Ascending aorta (tissue), 2 donors: ENCODE measurements at regions not wholly inside any gene's neighbourhood (a gene's known extent, or its start where the extent isn't known, plus 50 kb on each side); places are given as distances from the start of the nearest gene placed in this dataset.

Source experiments
- DNase-seq, 2 donors: peaks; one replicate each; pipeline ENCODE4 v3.0.0-alpha.2; 2019; ENCODE audit warnings: low spot score in 2 of 2
- H3K27ac ChIP-seq, 2 donors: fragments of 200-600 bp; sonication (generic); one replicate each; pipeline ENCODE4 v1.5.1; 2016 to 2017; ENCODE audit warnings: mild to moderate bottlenecking in 1 of 2
- H3K27me3 ChIP-seq: fragments of 200-600 bp; sonication (generic); one replicate; pipeline ENCODE4 v1.5.1; 2017
- H3K36me3 ChIP-seq, 2 donors: fragments of 200-600 bp; sonication (generic); one replicate each; pipeline ENCODE4 v1.5.1; 2016
- H3K4me1 ChIP-seq, 2 donors: fragments of 200-600 bp; sonication (generic); one replicate each; pipeline ENCODE4 v1.5.1; 2016 to 2017; ENCODE audit warnings: mild to moderate bottlenecking in 1 of 2
- H3K4me3 ChIP-seq, 2 donors: fragments of 200-600 bp; sonication (generic); one replicate each; pipeline ENCODE4 v1.5.1; 2016 to 2017; ENCODE audit warnings: mild to moderate bottlenecking in 1 of 2
- H3K9me3 ChIP-seq, 2 donors: fragments of 200-600 bp; sonication (generic); one replicate each; pipeline ENCODE4 v1.5.1; 2016
- CTCF ChIP-seq, 3 experiments: fragments of 200-600 bp in 2 of 3; fragments of 450-650 bp in 1 of 3; sonication (generic) in 2 of 3; IDR thresholded peaks; one replicate each; pipeline ENCODE4 v1.5.1; 2016 to 2019; ENCODE audit warnings: antibody characterized with exemption in 3 of 3, mild to moderate bottlenecking in 1 of 3, moderate library complexity in 1 of 3
- intact Hi-C: fragments of 100-400 bp; cut with DNase I; formaldehyde crosslinking; loops from one replicate; pipeline ENCODE4 v1.15.1; 2023

GRCh38 chr6:6704103-6705060 is 115.9 kb downstream of the LY86 start:
- TF ChIP-seq CTCF (IDR thresholded peaks at IDR 0.05): no peak
- Histone ChIP-seq H3K4me1 (peaks cover 3 to 7% of the 10 kb centered on the region in 2 donors), H3K9me3 (no peaks in the 10 kb centered on the region), H3K27ac (no peak overlapping the region), H3K4me3 (no peak overlapping the region), H3K27me3 (no peaks in the 10 kb centered on the region), H3K36me3 (no peaks in the 10 kb centered on the region)
- DNase-seq: no peak
- intact Hi-C loops: no loop called here

- Histone ChIP-seq H3K27me3 (no peaks in the 10 kb centered on the region), H3K4me3 (no peak overlapping the region), H3K4me1 (peaks cover 0 to under 1% of the 10 kb centered on the region in 2 donors), H3K36me3 (no peaks in the 10 kb centered on the region), H3K27ac (no peak overlapping the region), H3K9me3 (no peaks in the 10 kb centered on the region)
- no peak for DNase-seq
- intact Hi-C loops: no loop called here
- no peak for TF ChIP-seq CTCF (IDR thresholded peaks at IDR 0.05)
Measured at GRCh38 chr6:6705061-6705425, 116.5 kb downstream of the LY86 start.

- Histone ChIP-seq H3K36me3 (no peaks in the 10 kb centered on the region), H3K9me3 (no peaks in the 10 kb centered on the region), H3K27me3 (no peaks in the 10 kb centered on the region), H3K4me3 (no peak overlapping the region), H3K4me1 (no peaks in the 10 kb centered on the region), H3K27ac (no peak overlapping the region)
- no peak for TF ChIP-seq CTCF (IDR thresholded peaks at IDR 0.05)
- no peak for DNase-seq
- intact Hi-C loops: no loop called here
Measured at GRCh38 chr6:6705915-6706675, 117.6 kb downstream of the LY86 start.

GRCh38 chr6:6707143-6707542 is 118.6 kb downstream of the LY86 start:
- Histone ChIP-seq H3K27ac (no peak overlapping the region), H3K36me3 (no peaks in the 10 kb centered on the region), H3K4me3 (no peak overlapping the region), H3K27me3 (no peaks in the 10 kb centered on the region), H3K9me3 (no peaks in the 10 kb centered on the region), H3K4me1 (no peaks in the 10 kb centered on the region)
- intact Hi-C loops: no loop called here
- DNase-seq: no peak
- no peak for TF ChIP-seq CTCF (IDR thresholded peaks at IDR 0.05)

GRCh38 chr6:6709106-6709505 is 120.6 kb downstream of the LY86 start:
- no peak for DNase-seq

More at GRCh38 chr6:6709106-6709505, 120.6 kb downstream of the LY86 start:
- no peak for TF ChIP-seq CTCF (IDR thresholded peaks at IDR 0.05)
- H3K27ac ChIP-seq: no peak overlapping the region
- H3K36me3 ChIP-seq: no peaks in the 10 kb centered on the region
- no peaks in the 10 kb centered on the region for H3K9me3 ChIP-seq
- H3K27me3 ChIP-seq: no peaks in the 10 kb centered on the region
- intact Hi-C loops: no loop called here
- H3K4me1 ChIP-seq: peaks cover 0 to 11% of the 10 kb centered on the region in 2 donors
- H3K4me3 ChIP-seq: no peak overlapping the region
